ENCODE measurements at regions not wholly inside any gene's neighbourhood (a gene's known extent, or its start where the extent isn't known, plus 50 kb on each side); places are given as distances from the start of the nearest gene placed in this dataset.

DNA sequence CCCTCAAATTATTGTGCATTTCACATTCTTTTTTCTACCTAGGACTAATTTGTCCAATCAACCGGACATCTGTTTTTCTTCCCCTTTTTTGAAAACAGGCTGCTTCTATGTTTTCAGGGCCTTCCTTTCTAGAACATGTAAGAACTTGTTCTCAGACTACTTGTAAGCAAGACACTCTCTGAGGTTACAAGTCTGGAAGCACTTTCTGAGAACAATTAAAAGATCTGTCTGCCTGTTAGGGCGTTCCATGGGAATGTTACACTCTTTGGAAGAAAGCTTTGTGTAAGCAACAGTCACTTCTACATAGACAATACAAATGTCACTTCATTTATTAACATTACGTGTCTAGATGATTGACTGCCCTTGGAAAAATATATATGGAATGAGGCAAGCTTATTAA is 50.9 kb upstream of the HSPB3 start:
- WGBS (ENCODE audit: insufficient coverage) = 8% methylated on average over 1 of the region's 3 CpGs
- H3K4me1 Mint-ChIP-seq = no peaks in the 10 kb centered on the region
- ChIA-PET POLR2A (no interaction called here), CTCF (interaction anchor here (0.7 to 1.3 kb wide), 2 partner anchors 15 to 463 kb away, joined by 3 to 6 read pairs; no protein-coding TSS in a partner anchor)
- Histone ChIP-seq H3K79me2 (ENCODE audit: control insufficient read depth, insufficient read depth, low read length) (no peaks in the 10 kb centered on the region), H3K9ac (ENCODE audit: low read length) (no peak overlapping the region), H3K4me2 (replicated peaks; ENCODE audit: low read depth, low read length, poor library complexity, severe bottlenecking) (no peak overlapping the region), H3K27me3 (replicated peaks in 1 of 4; ENCODE audit: control extremely low read depth in 1 of 4, control insufficient read depth in 3 of 4, insufficient read depth in 4 of 4, low read length in 3 of 4) (no peaks in the 10 kb centered on the region), H2AFZ (ENCODE audit: insufficient read depth, low read depth, low read length, poor library complexity, severe bottlenecking) (no peak overlapping the region), H3K9me3 (ENCODE audit: control extremely low read depth in 1 of 3, control insufficient read depth in 2 of 3, insufficient read depth in 1 of 3, low read length in 2 of 3) (no peaks in the 10 kb centered on the region), H3K4me1 (ENCODE audit: control insufficient read depth in 2 of 2, insufficient read depth in 2 of 2, low read length in 2 of 2) (no peaks in the 10 kb centered on the region), H3K36me3 (replicated peaks in 1 of 2; ENCODE audit: control extremely low read depth in 1 of 2, control insufficient read depth in 1 of 2, extremely low read depth in 1 of 2, insufficient read depth in 2 of 2, low read length in 1 of 2) (no peaks in the 10 kb centered on the region), H4K20me1 (ENCODE audit: control insufficient read depth, insufficient read depth, low read length, poor library complexity, severe bottlenecking) (no peaks in the 10 kb centered on the region), H3K27ac (ENCODE audit: low read length in 2 of 2) (no peak overlapping the region), H3K4me3 (ENCODE audit: control extremely low read depth in 1 of 5, extremely low read depth in 1 of 5, insufficient read depth in 1 of 5, low read depth in 2 of 5, low read length in 4 of 5) (no peak overlapping the region)
- DNase-seq (no peak), ATAC-seq (ENCODE audit: low read depth) (no peak)
- H3K4me3 Mint-ChIP-seq = no peak overlapping the region
- TF ChIP-seq EZH2 (IDR thresholded peaks at IDR 0.05; ENCODE audit: borderline replicate concordance, insufficient read depth, low read depth, low read length, poor library complexity, severe bottlenecking) = no peak
- no peak for TF ChIP-seq CTCF (IDR thresholded peaks at IDR 0.05)
- H3K27ac Mint-ChIP-seq = no peak overlapping the region
- H3K9me3 Mint-ChIP-seq (ENCODE audit: insufficient read depth) = no peaks in the 10 kb centered on the region
- intact Hi-C loops (cut with micrococcal nuclease) = no loop called here
- peaks cover under 1% of the 10 kb centered on the region for H3K27me3 Mint-ChIP-seq

- WGBS (ENCODE audit: insufficient coverage) = 100% methylated on average over 1 of the region's 4 CpGs
- H3K4me3 ChIP-seq (ENCODE audit: control extremely low read depth in 1 of 5, extremely low read depth in 1 of 5, insufficient read depth in 1 of 5, low read depth in 2 of 5, low read length in 4 of 5) = no peak overlapping the region
- no peak overlapping the region for H3K9ac ChIP-seq (ENCODE audit: low read length)
- Mint-ChIP-seq H3K4me1 (no peaks in the 10 kb centered on the region), H3K27me3 (no peaks in the 10 kb centered on the region), H3K9me3 (ENCODE audit: insufficient read depth) (no peaks in the 10 kb centered on the region), H3K4me3 (no peak overlapping the region), H3K27ac (no peak overlapping the region)
- H4K20me1 ChIP-seq (ENCODE audit: control insufficient read depth, insufficient read depth, low read length, poor library complexity, severe bottlenecking) = no peaks in the 10 kb centered on the region
- TF ChIP-seq EZH2 (IDR thresholded peaks at IDR 0.05; ENCODE audit: borderline replicate concordance, insufficient read depth, low read depth, low read length, poor library complexity, severe bottlenecking) = no peak
- TF ChIP-seq CTCF (IDR thresholded peaks at IDR 0.05) = no peak
- DNase-seq (no peak), ATAC-seq (ENCODE audit: low read depth) (no peak)
- H3K4me2 ChIP-seq (replicated peaks; ENCODE audit: low read depth, low read length, poor library complexity, severe bottlenecking) = no peak overlapping the region
- H2AFZ ChIP-seq (ENCODE audit: insufficient read depth, low read depth, low read length, poor library complexity, severe bottlenecking) = no peak overlapping the region
- no peaks in the 10 kb centered on the region for H3K9me3 ChIP-seq (ENCODE audit: control extremely low read depth in 1 of 3, control insufficient read depth in 2 of 3, insufficient read depth in 1 of 3, low read length in 2 of 3)
- H3K4me1 ChIP-seq (ENCODE audit: control insufficient read depth in 2 of 2, insufficient read depth in 2 of 2, low read length in 2 of 2) = no peaks in the 10 kb centered on the region
- no peaks in the 10 kb centered on the region for H3K27me3 ChIP-seq (replicated peaks in 1 of 4; ENCODE audit: control extremely low read depth in 1 of 4, control insufficient read depth in 3 of 4, insufficient read depth in 4 of 4, low read length in 3 of 4)
- no peaks in the 10 kb centered on the region for H3K79me2 ChIP-seq (ENCODE audit: control insufficient read depth, insufficient read depth, low read length)
- intact Hi-C loops (cut with micrococcal nuclease) = no loop called here
- POLR2A ChIA-PET = no interaction called here
- H3K27ac ChIP-seq (ENCODE audit: low read length in 2 of 2) = no peak overlapping the region
- no peaks in the 10 kb centered on the region for H3K36me3 ChIP-seq (replicated peaks in 1 of 2; ENCODE audit: control extremely low read depth in 1 of 2, control insufficient read depth in 1 of 2, extremely low read depth in 1 of 2, insufficient read depth in 2 of 2, low read length in 1 of 2)
- CTCF ChIA-PET = interaction anchor here (0.6 to 1.3 kb wide), 2 partner anchors 464 to 918 kb away, joined by 3 to 6 read pairs; no protein-coding TSS in a partner anchor
Observed at GRCh38 chr5:54403885-54404416, 51.5 kb upstream of the HSPB3 start.
